H1 (cell line): ENCODE measurements at regions not wholly inside any gene's neighbourhood (a gene's known extent, or its start where the extent isn't known, plus 50 kb on each side); places are given as distances from the start of the nearest gene placed in this dataset.

Source experiments
- CTCF ChIA-PET: fragments of 300-600 bp; sonication (Branson Sonifier 250); formaldehyde crosslinking; loops from one replicate; lab custom pipeline; 2021; ENCODE audit not compliant: partially characterized antibody; lab: Charles Lee
- POLR2A ChIA-PET: fragments of 300-600 bp; sonication (Branson Sonifier 250); formaldehyde crosslinking; loops from one replicate; lab custom pipeline; 2021; ENCODE audit warnings: inconsistent platforms; ENCODE audit not compliant: partially characterized antibody; lab: Charles Lee
- DNase-seq, 2 experiments: peaks; one replicate each; pipeline versions ENCODE4 v3.0.0 to v3.0.0-alpha.2; 2010 to 2022; ENCODE audit warnings: low spot score in 2 of 2, low read depth in 1 of 2, mixed read lengths in 1 of 2
- FAIRE-seq: peaks from 2 replicates; lab custom pipeline; 2011; peaks lifted over from hg19 to GRCh38; lab: Jason Lieb, UNC
- H2AFZ ChIP-seq: 2 replicates; pipeline ENCODE4 v1.8.1; 2012; ENCODE audit warnings: low read length, inconsistent platforms
- H2AK5ac ChIP-seq: 2 replicates; pipeline ENCODE4 v1.6.1; 2013; ENCODE audit warnings: low read depth, low read length
- H2BK120ac ChIP-seq: replicated peaks from 2 replicates; pipeline ENCODE3; 2013; ENCODE audit warnings: low read depth, low read length, inconsistent platforms
- H2BK12ac ChIP-seq: 2 replicates; pipeline ENCODE4 v1.6.1; 2013; ENCODE audit warnings: low read depth, low read length
- H2BK15ac ChIP-seq: 2 replicates; pipeline ENCODE4 v1.6.1; 2013; ENCODE audit warnings: low read length
- H2BK20ac ChIP-seq: 2 replicates; pipeline ENCODE4 v1.6.1; 2013; ENCODE audit warnings: low read length
- H2BK5ac ChIP-seq: 2 replicates; pipeline ENCODE4 v1.6.1; 2013; ENCODE audit warnings: low read depth, low read length
- H3K14ac ChIP-seq: 2 replicates; pipeline ENCODE4 v1.6.1; 2013; ENCODE audit warnings: inconsistent platforms; ENCODE audit not compliant: insufficient read length
- H3K18ac ChIP-seq: 2 replicates; pipeline ENCODE4 v1.6.1; 2013; ENCODE audit warnings: low read length; ENCODE audit errors: extremely low read depth
- H3K23ac ChIP-seq: 2 replicates; pipeline ENCODE4 v1.6.1; 2013; ENCODE audit warnings: inconsistent platforms; ENCODE audit not compliant: insufficient read length
- H3K23me2 ChIP-seq: 2 replicates; pipeline ENCODE4 v1.6.1; 2013; ENCODE audit warnings: low read depth, low read length
- H3K27ac ChIP-seq: 2 replicates; pipeline ENCODE4 v1.6.1; 2011; ENCODE audit warnings: low read depth, low read length, inconsistent platforms
- H3K27me3 ChIP-seq, 4 experiments: replicated peaks in 1 of 4; 1 replicate in 1 of 4; 2 replicates in 3 of 4; pipeline versions ENCODE4 v1.6.1 to v1.8.1; 2011 to 2013; ENCODE audit warnings: low read length in 3 of 4, mild to moderate bottlenecking in 3 of 4, inconsistent platforms in 2 of 4, mixed read lengths in 2 of 4, moderate library complexity in 1 of 4; ENCODE audit not compliant: control insufficient read depth in 3 of 4, insufficient read depth in 3 of 4; ENCODE audit errors: extremely low read depth in 1 of 4
- H3K36me3 ChIP-seq, 4 experiments: 2 replicates each; pipeline versions ENCODE4 v1.6.1 to v1.8.1; 2011 to 2013; ENCODE audit warnings: mild to moderate bottlenecking in 4 of 4, low read length in 3 of 4, moderate library complexity in 2 of 4, control low read depth in 1 of 4, inconsistent platforms in 1 of 4; ENCODE audit not compliant: insufficient read depth in 4 of 4, control insufficient read depth in 2 of 4
- H3K4ac ChIP-seq: replicated peaks from 2 replicates; pipeline ENCODE3; 2013; ENCODE audit warnings: low read length, low read depth, mixed read lengths, inconsistent platforms; ENCODE audit not compliant: insufficient read length
- H3K4me1 ChIP-seq, 4 experiments: replicated peaks in 1 of 4; 1 replicate in 1 of 4; 2 replicates in 3 of 4; pipeline versions ENCODE4 v1.6.1 to v1.8.1; 2011 to 2013; ENCODE audit warnings: low read length in 3 of 4, inconsistent platforms in 2 of 4, mixed read lengths in 1 of 4; ENCODE audit not compliant: insufficient read depth in 4 of 4, control insufficient read depth in 3 of 4
- H3K4me2 ChIP-seq, 2 experiments: 2 replicates each; pipeline versions ENCODE4 v1.6.1 to v1.8.1; 2011 to 2013; ENCODE audit warnings: low read depth in 2 of 2, low read length in 2 of 2, control low read depth in 1 of 2, inconsistent platforms in 1 of 2, mild to moderate bottlenecking in 1 of 2; ENCODE audit not compliant: insufficient read depth in 1 of 2
- H3K4me3 ChIP-seq, 4 experiments: fragments of 200-600, 300-600 bp in 1 of 4; sonication (generic), shearing (Covaris generic), sonication (Bioruptor Twin) in 1 of 4; 2 replicates each; pipeline versions ENCODE4 v1.5.1 to v1.8.1; 2011 to 2016; ENCODE audit warnings: low read length in 4 of 4, low read depth in 3 of 4, control low read depth in 2 of 4, inconsistent platforms in 2 of 4, mild to moderate bottlenecking in 2 of 4, mixed read lengths in 1 of 4, moderate library complexity in 1 of 4; ENCODE audit not compliant: insufficient read depth in 2 of 4; ENCODE audit errors: extremely low read depth in 1 of 4
- H3K56ac ChIP-seq: replicated peaks from 2 replicates; pipeline ENCODE3; 2013; ENCODE audit warnings: low read depth, mild to moderate bottlenecking, mixed read lengths, low read length, inconsistent platforms; ENCODE audit not compliant: insufficient read length
- H3K79me1 ChIP-seq: 2 replicates; pipeline ENCODE4 v1.6.1; 2013; ENCODE audit warnings: low read depth, low read length, control low read depth
- H3K79me2 ChIP-seq, 2 experiments: 2 replicates each; pipeline versions ENCODE4 v1.6.1 to v1.8.1; 2012 to 2013; ENCODE audit warnings: low read length in 2 of 2, mild to moderate bottlenecking in 2 of 2, inconsistent platforms in 1 of 2; ENCODE audit not compliant: insufficient read depth in 2 of 2, control insufficient read depth in 1 of 2
- H3K9ac ChIP-seq, 4 experiments: replicated peaks in 1 of 4; 1 replicate in 1 of 4; 2 replicates in 3 of 4; pipeline versions ENCODE4 v1.6.1 to v1.8.1; 2011 to 2013; ENCODE audit warnings: low read depth in 3 of 4, low read length in 3 of 4, control low read depth in 2 of 4, mild to moderate bottlenecking in 2 of 4, moderate library complexity in 2 of 4, inconsistent platforms in 1 of 4; ENCODE audit errors: extremely low read depth in 1 of 4
- H3K9me3 ChIP-seq, 2 experiments: 2 replicates each; pipeline versions ENCODE4 v1.6.1 to v1.8.1; 2012 to 2013; ENCODE audit warnings: mild to moderate bottlenecking in 2 of 2, moderate library complexity in 2 of 2, control low read depth in 1 of 2, inconsistent platforms in 1 of 2, low read depth in 1 of 2, low read length in 1 of 2, mixed read lengths in 1 of 2; ENCODE audit not compliant: insufficient read depth in 2 of 2
- H4K20me1 ChIP-seq, 2 experiments: replicated peaks in 1 of 2; 2 replicates each; pipeline versions ENCODE3 to v1.8.1; 2011 to 2013; ENCODE audit warnings: inconsistent platforms in 2 of 2, low read length in 2 of 2, mild to moderate bottlenecking in 1 of 2; ENCODE audit not compliant: insufficient read depth in 2 of 2, control insufficient read depth in 1 of 2
- H4K5ac ChIP-seq: 2 replicates; pipeline ENCODE4 v1.6.1; 2013; ENCODE audit warnings: low read length, low read depth, mixed read lengths, inconsistent platforms; ENCODE audit not compliant: insufficient read length
- H4K8ac ChIP-seq: 2 replicates; pipeline ENCODE4 v1.8.0; 2013; ENCODE audit warnings: mild to moderate bottlenecking, moderate library complexity, low read length, inconsistent platforms; ENCODE audit not compliant: insufficient read depth; ENCODE audit errors: extremely low read depth
- H4K91ac ChIP-seq: replicated peaks from 2 replicates; pipeline ENCODE3; 2013; ENCODE audit warnings: low read length, mixed read lengths, inconsistent platforms; ENCODE audit not compliant: insufficient read length
- ASH2L ChIP-seq: fragments of 200-600, 300-600 bp; sonication (generic); IDR thresholded peaks from one replicate; pipeline ENCODE4 v1.7.1; 2017; ENCODE audit warnings: low read length
- CTCF ChIP-seq, 3 experiments: IDR thresholded peaks; 1 replicate in 2 of 3; 2 replicates in 1 of 3; pipeline versions ENCODE4 v1.5.1 to v1.6.1; 2011; ENCODE audit warnings: low read length in 3 of 3, mild to moderate bottlenecking in 3 of 3, inconsistent platforms in 2 of 3, low read depth in 1 of 3, moderate library complexity in 1 of 3; ENCODE audit not compliant: insufficient read depth in 1 of 3; ENCODE audit errors: control extremely low read depth in 1 of 3
- EGR1 ChIP-seq: IDR thresholded peaks from 2 replicates; pipeline ENCODE4 v1.6.1; 2011; ENCODE audit warnings: low read depth, low read length, borderline replicate concordance
- PHF8 ChIP-seq: fragments of 200-600 bp; sonication (generic); conservative IDR thresholded peaks from 2 replicates; pipeline ENCODE4 v1.7.1; 2012; ENCODE audit warnings: low read depth, mild to moderate bottlenecking, inconsistent platforms, low read length, moderate library complexity
- POLR2A ChIP-seq, 2 experiments: IDR thresholded peaks; 1 replicate in 1 of 2; 2 replicates in 1 of 2; pipeline ENCODE4 v1.6.1; 2011; ENCODE audit warnings: low read depth in 2 of 2, low read length in 2 of 2, mild to moderate bottlenecking in 2 of 2; ENCODE audit errors: control extremely low read depth in 1 of 2
- TAF1 ChIP-seq: IDR thresholded peaks from 2 replicates; pipeline ENCODE4 v1.6.1; 2011; ENCODE audit warnings: mild to moderate bottlenecking, low read depth, low read length
- WGBS, 2 experiments: shearing (Covaris generic) in 1 of 2; methylation state at CpG; one replicate each; pipeline versions ENCODE4 v1.1.6 to v1.1.7; 2013 to 2015; ENCODE audit warnings: low lambda C conversion rate in 2 of 2, mixed read lengths in 2 of 2, inconsistent platforms in 1 of 2, low coverage in 1 of 2, missing lambda C conversion rate in 1 of 2; ENCODE audit not compliant: insufficient replicate concordance in 2 of 2, insufficient coverage in 1 of 2, insufficient read length in 1 of 2; ENCODE audit errors: extremely low coverage in 1 of 2, missing lambda C conversion rate in 1 of 2; 5-methylcytosine and 5-hydroxymethylcytosine counted together
- TF ChIP-seq, protein P1 (sequence below): IDR thresholded peaks from 2 replicates; pipeline ENCODE4 v1.6.1; 2012; ENCODE audit warnings: inconsistent platforms

GRCh38 chr2:84300696-84301029 lies 158.4 kb downstream of the SUCLG1 start:
- Histone ChIP-seq H3K36me3 (peaks cover 0 to 7% (median 0%) of the 10 kb centered on the region in 4 experiments; a peak in 2 of 8 replicates), H3K23ac (no peak overlapping the region), H3K79me2 (no peaks in the 10 kb centered on the region), H4K20me1 (no peaks in the 10 kb centered on the region), H3K4me3 (no peak overlapping the region), H3K27ac (no peak overlapping the region), H3K79me1 (no peaks in the 10 kb centered on the region), H2BK120ac (no peak overlapping the region), H2BK20ac (no peak overlapping the region), H3K18ac (no peak overlapping the region), H3K4me2 (no peak overlapping the region), H3K14ac (no peak overlapping the region), H4K5ac (no peak overlapping the region), H3K23me2 (no peaks in the 10 kb centered on the region), H3K9me3 (peaks cover 7 to 9% of the 10 kb centered on the region in 2 experiments), H2BK15ac (no peak overlapping the region), H4K8ac (no peak overlapping the region), H2BK12ac (no peak overlapping the region), H3K4ac (no peak overlapping the region), H2AK5ac (no peak overlapping the region), H3K27me3 (no peaks in the 10 kb centered on the region)
- no peak for FAIRE-seq
- WGBS, 2 experiments, result 90% methylated on average over 4 of the region's 4 CpGs; no CpG with 5 or more reads in 1 of the 2 experiments
- DNase-seq, result no peak
- ChIA-PET CTCF (interaction anchor here (0.6 to 1.1 kb wide), 2 partner anchors 15 to 278 kb away, joined by 3 to 6 read pairs; no protein-coding TSS in a partner anchor), POLR2A (no interaction called here)
- TF ChIP-seq TAF1, result no peak
- no peak for TF ChIP-seq PHF8
- TF ChIP-seq CTCF (IDR thresholded peaks at IDR 0.05; ENCODE audit: control extremely low read depth in 1 of 3, insufficient read depth in 1 of 3, low read depth in 1 of 3, low read length in 3 of 3), result no peak
- TF ChIP-seq EGR1, result no peak
- no peak for TF ChIP-seq POLR2A (IDR thresholded peaks at IDR 0.05; ENCODE audit: control extremely low read depth in 1 of 2, low read depth in 2 of 2, low read length in 2 of 2)
- TF ChIP-seq, protein P1, sequence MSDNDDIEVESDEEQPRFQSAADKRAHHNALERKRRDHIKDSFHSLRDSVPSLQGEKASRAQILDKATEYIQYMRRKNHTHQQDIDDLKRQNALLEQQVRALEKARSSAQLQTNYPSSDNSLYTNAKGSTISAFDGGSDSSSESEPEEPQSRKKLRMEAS, result no peak
- no peak for TF ChIP-seq ASH2L
- TF ChIP-seq, all 59 proteins: peak for 0
- H2AFZ ChIP-seq, result no peak overlapping the region
- no peak overlapping the region for H2BK5ac ChIP-seq
- H3K9ac ChIP-seq, result no peak overlapping the region
- H3K56ac ChIP-seq, result no peak overlapping the region
- no peak overlapping the region for H4K91ac ChIP-seq
- H3K4me1 ChIP-seq, result peaks cover 0 to 12% (median 4%) of the 10 kb centered on the region in 4 experiments; a peak in 5 of 7 replicates
